ENCODE measurements at regions not wholly inside any gene's neighbourhood (a gene's known extent, or its start where the extent isn't known, plus 50 kb on each side); places are given as distances from the start of the nearest gene placed in this dataset.

- TF ChIP-seq POLR2A (IDR thresholded peaks at IDR 0.05; ENCODE audit: low read length) (no peak), GATA1 (IDR thresholded peaks at IDR 0.05; ENCODE audit: low read depth, low read length) (no peak)
Measured at GRCh38 chr15:66834881-66835878, 133.1 kb downstream of the SMAD6 start.
